ENCODE measurements at regions not wholly inside any gene's neighbourhood (a gene's known extent, or its start where the extent isn't known, plus 50 kb on each side); places are given as distances from the start of the nearest gene placed in this dataset.

- Histone ChIP-seq H3K79me2 (ENCODE audit: low read length) (no peaks in the 10 kb centered on the region), H3K9ac (ENCODE audit: low read length) (peak overlapping the region; percentile 83; the same call in 1 of the 2 replicates), H3K4me1 (ENCODE audit: low read length) (peaks cover 97% of the 10 kb centered on the region), H2AFZ (ENCODE audit: low read depth, low read length) (peak overlapping the region; percentile 4; the same call in 1 of the 2 replicates), H3K4me2 (ENCODE audit: low read length) (0 out of 2 replicates have a peak overlapping the region, but pooled peaks have one; percentile 6), H3K27ac (ENCODE audit: low read length) (peak overlapping the region; percentile 100), H3K36me3 (replicated peaks; ENCODE audit: low read depth, low read length) (peaks cover under 1% of the 10 kb centered on the region), H3K9me3 (ENCODE audit: insufficient read depth, low read length) (0 out of 2 replicates have a peak, but pooled peaks cover 5% of the 10 kb centered on the region), H4K20me1 (ENCODE audit: insufficient read depth, low read length) (no peaks in the 10 kb centered on the region), H3K4me3 (ENCODE audit: low read length) (no peak overlapping the region), H3K27me3 (ENCODE audit: low read depth, low read length) (no peaks in the 10 kb centered on the region)
- TF ChIP-seq, protein P1, sequence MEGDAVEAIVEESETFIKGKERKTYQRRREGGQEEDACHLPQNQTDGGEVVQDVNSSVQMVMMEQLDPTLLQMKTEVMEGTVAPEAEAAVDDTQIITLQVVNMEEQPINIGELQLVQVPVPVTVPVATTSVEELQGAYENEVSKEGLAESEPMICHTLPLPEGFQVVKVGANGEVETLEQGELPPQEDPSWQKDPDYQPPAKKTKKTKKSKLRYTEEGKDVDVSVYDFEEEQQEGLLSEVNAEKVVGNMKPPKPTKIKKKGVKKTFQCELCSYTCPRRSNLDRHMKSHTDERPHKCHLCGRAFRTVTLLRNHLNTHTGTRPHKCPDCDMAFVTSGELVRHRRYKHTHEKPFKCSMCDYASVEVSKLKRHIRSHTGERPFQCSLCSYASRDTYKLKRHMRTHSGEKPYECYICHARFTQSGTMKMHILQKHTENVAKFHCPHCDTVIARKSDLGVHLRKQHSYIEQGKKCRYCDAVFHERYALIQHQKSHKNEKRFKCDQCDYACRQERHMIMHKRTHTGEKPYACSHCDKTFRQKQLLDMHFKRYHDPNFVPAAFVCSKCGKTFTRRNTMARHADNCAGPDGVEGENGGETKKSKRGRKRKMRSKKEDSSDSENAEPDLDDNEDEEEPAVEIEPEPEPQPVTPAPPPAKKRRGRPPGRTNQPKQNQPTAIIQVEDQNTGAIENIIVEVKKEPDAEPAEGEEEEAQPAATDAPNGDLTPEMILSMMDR (IDR thresholded peaks at IDR 0.05; ENCODE audit: low read depth, low read length): no peak
- TF ChIP-seq EZH2phosphoT487 (IDR thresholded peaks at IDR 0.05; ENCODE audit: low read depth): no peak
These were observed 817.4 kb upstream of the AMELY start for GRCh38 chrY:7728935-7729317.

- Histone ChIP-seq H4K20me1 (ENCODE audit: insufficient read depth, low read length) (no peaks in the 10 kb centered on the region), H3K4me2 (ENCODE audit: low read length) (peak overlapping the region; percentile 76; the same call in 1 of the 2 replicates), H2AFZ (ENCODE audit: low read depth, low read length) (no peak overlapping the region), H3K27me3 (ENCODE audit: low read depth, low read length) (no peaks in the 10 kb centered on the region), H3K36me3 (replicated peaks; ENCODE audit: low read depth, low read length) (no peaks in the 10 kb centered on the region), H3K27ac (ENCODE audit: low read length) (peak overlapping the region; percentile 100), H3K9me3 (ENCODE audit: insufficient read depth, low read length) (no peaks in the 10 kb centered on the region), H3K9ac (ENCODE audit: low read length) (peak overlapping the region; percentile 95), H3K4me1 (ENCODE audit: low read length) (peaks cover 98% of the 10 kb centered on the region), H3K79me2 (ENCODE audit: low read length) (no peaks in the 10 kb centered on the region), H3K4me3 (ENCODE audit: low read length) (no peak overlapping the region)
- TF ChIP-seq EZH2phosphoT487 (IDR thresholded peaks at IDR 0.05; ENCODE audit: low read depth): no peak
- TF ChIP-seq, protein P1 (IDR thresholded peaks at IDR 0.05; ENCODE audit: low read depth, low read length): no peak
These were observed 814.4 kb upstream of the AMELY start for GRCh38 chrY:7725791-7726460.

- Histone ChIP-seq H4K20me1 (ENCODE audit: insufficient read depth, low read length) (no peaks in the 10 kb centered on the region), H3K27ac (ENCODE audit: low read length) (peak overlapping the region; percentile 100), H3K9ac (ENCODE audit: low read length) (peak overlapping the region; percentile 95), H3K4me1 (ENCODE audit: low read length) (peaks cover 88% of the 10 kb centered on the region), H2AFZ (ENCODE audit: low read depth, low read length) (no peak overlapping the region), H3K27me3 (ENCODE audit: low read depth, low read length) (no peaks in the 10 kb centered on the region), H3K9me3 (ENCODE audit: insufficient read depth, low read length) (no peaks in the 10 kb centered on the region), H3K4me2 (ENCODE audit: low read length) (peak overlapping the region; percentile 78), H3K4me3 (ENCODE audit: low read length) (peak overlapping the region; percentile 46; the same call in 1 of the 2 replicates), H3K79me2 (ENCODE audit: low read length) (no peaks in the 10 kb centered on the region), H3K36me3 (replicated peaks; ENCODE audit: low read depth, low read length) (no peaks in the 10 kb centered on the region)
- TF ChIP-seq, protein P1 (IDR thresholded peaks at IDR 0.05; ENCODE audit: low read depth, low read length): no peak
- no peak for TF ChIP-seq EZH2phosphoT487 (IDR thresholded peaks at IDR 0.05; ENCODE audit: low read depth)
These were observed 812.6 kb upstream of the AMELY start for GRCh38 chrY:7723991-7724632.

- Histone ChIP-seq H3K9me3 (ENCODE audit: insufficient read depth, low read length) (no peaks in the 10 kb centered on the region), H3K36me3 (replicated peaks; ENCODE audit: low read depth, low read length) (no peaks in the 10 kb centered on the region), H3K79me2 (ENCODE audit: low read length) (no peaks in the 10 kb centered on the region), H3K4me2 (ENCODE audit: low read length) (peak overlapping the region; percentile 78), H3K9ac (ENCODE audit: low read length) (peak overlapping the region; percentile 86), H4K20me1 (ENCODE audit: insufficient read depth, low read length) (no peaks in the 10 kb centered on the region), H3K27ac (ENCODE audit: low read length) (peak overlapping the region; percentile 100), H3K4me3 (ENCODE audit: low read length) (no peak overlapping the region), H3K27me3 (ENCODE audit: low read depth, low read length) (no peaks in the 10 kb centered on the region), H2AFZ (ENCODE audit: low read depth, low read length) (no peak overlapping the region), H3K4me1 (ENCODE audit: low read length) (peaks cover 79% of the 10 kb centered on the region)
- no peak for TF ChIP-seq EZH2phosphoT487 (IDR thresholded peaks at IDR 0.05; ENCODE audit: low read depth)
- TF ChIP-seq, protein P1 (IDR thresholded peaks at IDR 0.05; ENCODE audit: low read depth, low read length): no peak
These were observed 811.6 kb upstream of the AMELY start for GRCh38 chrY:7723127-7723526.

Measured in OCI-LY3 (cell line).